K562 (cell line): ENCODE measurements at regions not wholly inside any gene's neighbourhood (a gene's known extent, or its start where the extent isn't known, plus 50 kb on each side); places are given as distances from the start of the nearest gene placed in this dataset.

Source experiments
- ERF ChIP-seq: fragments of 450-650 bp; formaldehyde crosslinking; IDR thresholded peaks from 2 replicates; pipeline ENCODE4 v1.4.0; 2020; ENCODE audit warnings: mild to moderate bottlenecking, mixed read lengths
- ETV6 ChIP-seq, 3 experiments: fragments of 150-350 bp in 1 of 3; sonication (generic) in 1 of 3; formaldehyde crosslinking in 1 of 3; IDR thresholded peaks; 2 replicates each; pipeline versions ENCODE4 v1.6.1 to v1.8.0; 2014 to 2022; ENCODE audit warnings: borderline replicate concordance in 2 of 3, low read depth in 2 of 3, antibody characterized with exemption in 1 of 3, low read length in 1 of 3, mild to moderate bottlenecking in 1 of 3, missing genetic modification reagents in 1 of 3
- EZH2 ChIP-seq: IDR thresholded peaks from 2 replicates; pipeline ENCODE4 v1.6.1; 2012; ENCODE audit warnings: low read depth, mild to moderate bottlenecking, inconsistent platforms, low read length, borderline replicate concordance
- HCFC1 ChIP-seq: IDR thresholded peaks from 2 replicates; pipeline ENCODE4 v1.6.1; 2012; ENCODE audit warnings: low read depth, low read length, improper control_type of control experiment
- MEF2D ChIP-seq: conservative IDR thresholded peaks from 2 replicates; pipeline ENCODE4 v1.6.1; 2016; ENCODE audit warnings: low read depth, missing genetic modification characterization, missing compliant biosample characterization
- TARDBP ChIP-seq: fragments of 450-650 bp; IDR thresholded peaks from 2 replicates; pipeline ENCODE4 v1.6.1; 2016
- ZBTB9 ChIP-seq: fragments of 450-650 bp; formaldehyde crosslinking; IDR thresholded peaks from 2 replicates; pipeline ENCODE4 v1.4.0; 2020; ENCODE audit warnings: mild to moderate bottlenecking, moderate library complexity
- ZNF76 ChIP-seq: fragments of 250-450 bp; sonication (Bioruptor Pico); IDR thresholded peaks from 2 replicates; pipeline ENCODE4 v1.4.0; 2020; ENCODE audit warnings: mild to moderate bottlenecking, moderate library complexity, borderline replicate concordance
- ZNF764 ChIP-seq: fragments of 250-450 bp; sonication (Bioruptor Pico); IDR thresholded peaks from 2 replicates; pipeline ENCODE4 v1.4.0; 2020; ENCODE audit warnings: low read depth, mild to moderate bottlenecking, moderate library complexity
- TF ChIP-seq, protein P1 (sequence below): fragments of 250-450 bp; sonication (Bioruptor Pico); IDR thresholded peaks from 2 replicates; pipeline ENCODE4 v1.4.0; 2020

DNA sequence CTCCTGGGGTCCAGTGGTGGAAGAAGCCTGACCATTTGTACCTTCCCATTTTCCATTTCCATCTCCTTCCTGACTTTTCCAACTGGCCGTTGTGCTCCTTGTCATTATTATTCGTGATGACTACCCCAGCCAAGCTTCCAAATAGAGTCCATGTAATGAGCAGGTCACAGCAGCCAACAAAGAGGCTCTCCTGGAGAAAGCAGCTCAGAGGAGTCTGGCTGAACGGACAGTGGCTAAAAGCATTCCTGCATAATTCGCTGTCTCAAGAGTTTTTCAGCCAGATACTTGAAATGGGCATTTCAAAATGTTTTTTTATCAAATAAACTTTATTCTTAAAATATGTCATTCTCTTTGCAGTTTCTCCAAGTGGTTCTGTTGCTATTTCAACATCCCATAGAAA, 458.6 kb downstream of the INHBA start:
- no peak for TF ChIP-seq MEF2D
- TF ChIP-seq, protein P1, sequence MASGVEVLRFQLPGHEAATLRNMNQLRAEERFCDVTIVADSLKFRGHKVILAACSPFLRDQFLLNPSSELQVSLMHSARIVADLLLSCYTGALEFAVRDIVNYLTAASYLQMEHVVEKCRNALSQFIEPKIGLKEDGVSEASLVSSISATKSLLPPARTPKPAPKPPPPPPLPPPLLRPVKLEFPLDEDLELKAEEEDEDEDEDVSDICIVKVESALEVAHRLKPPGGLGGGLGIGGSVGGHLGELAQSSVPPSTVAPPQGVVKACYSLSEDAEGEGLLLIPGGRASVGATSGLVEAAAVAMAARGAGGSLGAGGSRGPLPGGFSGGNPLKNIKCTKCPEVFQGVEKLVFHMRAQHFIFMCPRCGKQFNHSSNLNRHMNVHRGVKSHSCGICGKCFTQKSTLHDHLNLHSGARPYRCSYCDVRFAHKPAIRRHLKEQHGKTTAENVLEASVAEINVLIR (CRISPR knock-in tag) = no peak
- no peak for TF ChIP-seq ZNF764 (CRISPR knock-in tag)
- no peak for TF ChIP-seq EZH2
- no peak for TF ChIP-seq ETV6 (IDR thresholded peaks at IDR 0.05; ENCODE audit: borderline replicate concordance in 1 of 2, low read depth in 2 of 2, low read length in 1 of 2)
- TF ChIP-seq ETV6 (CRISPR knock-in tag; IDR thresholded peaks at IDR 0.05; ENCODE audit: borderline replicate concordance) = no peak
- no peak for TF ChIP-seq HCFC1
- TF ChIP-seq TARDBP = no peak
- no peak for TF ChIP-seq ZNF76 (CRISPR knock-in tag)
- TF ChIP-seq ERF = no peak
- no peak for TF ChIP-seq ZBTB9
